ENCODE measurements at regions not wholly inside any gene's neighbourhood (a gene's known extent, or its start where the extent isn't known, plus 50 kb on each side); places are given as distances from the start of the nearest gene placed in this dataset.
"Not testable (repeated sequence)": the region's sequence is repeated elsewhere in the genome, so short reads cannot be mapped to it uniquely, and the experiment has no call there.

GRCh38 chr1:148389027-148389339, 94.1 kb downstream of the PPIAL4G start:
- Histone ChIP-seq H3K9ac (ENCODE audit: low read depth, low read length) (no peak overlapping the region), H2AFZ (ENCODE audit: low read depth, low read length) (no peak overlapping the region)

GRCh38 chr1:148388260-148389026, 94.7 kb downstream of the PPIAL4G start:
- Histone ChIP-seq H3K27me3 (ENCODE audit: insufficient read depth, low read length, poor library complexity) (no peaks in the 10 kb centered on the region), H3K36me3 (ENCODE audit: insufficient read depth, low read length) (no peaks in the 10 kb centered on the region), H3K79me2 (ENCODE audit: insufficient read depth, low read length) (no peaks in the 10 kb centered on the region), H3K27ac (ENCODE audit: low read length) (no peak overlapping the region), H3K9me3 (ENCODE audit: insufficient read depth, low read length, severe bottlenecking) (no peaks in the 10 kb centered on the region), H3K4me1 (ENCODE audit: insufficient read depth, low read length) (no peaks in the 10 kb centered on the region), H3K9ac (ENCODE audit: low read depth, low read length) (no peak overlapping the region), H4K20me1 (ENCODE audit: insufficient read depth, low read length) (no peaks in the 10 kb centered on the region), H2AFZ (ENCODE audit: low read depth, low read length) (no peak overlapping the region), H3K4me3 (ENCODE audit: low read depth in 1 of 2, low read length in 2 of 2) (no peak overlapping the region), H3K4me2 (ENCODE audit: insufficient read depth, low read length) (no peak overlapping the region)
- DNase-seq (no peak), ATAC-seq (ENCODE audit: insufficient read depth, low read depth) (no peak)
- TF ChIP-seq, protein P1, sequence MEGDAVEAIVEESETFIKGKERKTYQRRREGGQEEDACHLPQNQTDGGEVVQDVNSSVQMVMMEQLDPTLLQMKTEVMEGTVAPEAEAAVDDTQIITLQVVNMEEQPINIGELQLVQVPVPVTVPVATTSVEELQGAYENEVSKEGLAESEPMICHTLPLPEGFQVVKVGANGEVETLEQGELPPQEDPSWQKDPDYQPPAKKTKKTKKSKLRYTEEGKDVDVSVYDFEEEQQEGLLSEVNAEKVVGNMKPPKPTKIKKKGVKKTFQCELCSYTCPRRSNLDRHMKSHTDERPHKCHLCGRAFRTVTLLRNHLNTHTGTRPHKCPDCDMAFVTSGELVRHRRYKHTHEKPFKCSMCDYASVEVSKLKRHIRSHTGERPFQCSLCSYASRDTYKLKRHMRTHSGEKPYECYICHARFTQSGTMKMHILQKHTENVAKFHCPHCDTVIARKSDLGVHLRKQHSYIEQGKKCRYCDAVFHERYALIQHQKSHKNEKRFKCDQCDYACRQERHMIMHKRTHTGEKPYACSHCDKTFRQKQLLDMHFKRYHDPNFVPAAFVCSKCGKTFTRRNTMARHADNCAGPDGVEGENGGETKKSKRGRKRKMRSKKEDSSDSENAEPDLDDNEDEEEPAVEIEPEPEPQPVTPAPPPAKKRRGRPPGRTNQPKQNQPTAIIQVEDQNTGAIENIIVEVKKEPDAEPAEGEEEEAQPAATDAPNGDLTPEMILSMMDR (IDR thresholded peaks at IDR 0.05; ENCODE audit: borderline replicate concordance, extremely low read depth, low read length, poor library complexity, severe bottlenecking) = no peak
- TF ChIP-seq EZH2 (IDR thresholded peaks at IDR 0.05; ENCODE audit: borderline replicate concordance, low read depth, low read length, severe bottlenecking) = no peak

More at GRCh38 chr1:148389027-148389339, 94.1 kb downstream of the PPIAL4G start:
- no peaks in the 10 kb centered on the region for H3K9me3 ChIP-seq (ENCODE audit: insufficient read depth, low read length, severe bottlenecking)
- H3K4me1 ChIP-seq (ENCODE audit: insufficient read depth, low read length) = no peaks in the 10 kb centered on the region
- H3K36me3 ChIP-seq (ENCODE audit: insufficient read depth, low read length) = no peaks in the 10 kb centered on the region
- H3K4me2 ChIP-seq (ENCODE audit: insufficient read depth, low read length) = no peak overlapping the region
- no peaks in the 10 kb centered on the region for H3K27me3 ChIP-seq (ENCODE audit: insufficient read depth, low read length, poor library complexity)
- no peaks in the 10 kb centered on the region for H3K79me2 ChIP-seq (ENCODE audit: insufficient read depth, low read length)
- TF ChIP-seq, protein P1 (IDR thresholded peaks at IDR 0.05; ENCODE audit: borderline replicate concordance, extremely low read depth, low read length, poor library complexity, severe bottlenecking) = no peak
- TF ChIP-seq EZH2 (IDR thresholded peaks at IDR 0.05; ENCODE audit: borderline replicate concordance, low read depth, low read length, severe bottlenecking) = no peak
- no peak for ATAC-seq (ENCODE audit: insufficient read depth, low read depth)
- no peak for DNase-seq
- no peaks in the 10 kb centered on the region for H4K20me1 ChIP-seq (ENCODE audit: insufficient read depth, low read length)
- H3K4me3 ChIP-seq (ENCODE audit: low read depth in 1 of 2, low read length in 2 of 2) = no peak overlapping the region
- no peak overlapping the region for H3K27ac ChIP-seq (ENCODE audit: low read length)

- not testable (repeated sequence) for H4K20me1 ChIP-seq (ENCODE audit: insufficient read depth, low read length); H3K4me1 ChIP-seq (ENCODE audit: insufficient read depth, low read length); H3K4me2 ChIP-seq (ENCODE audit: insufficient read depth, low read length); H3K79me2 ChIP-seq (ENCODE audit: insufficient read depth, low read length); H3K27ac ChIP-seq (ENCODE audit: low read length); H2AFZ ChIP-seq (ENCODE audit: low read depth, low read length); H3K36me3 ChIP-seq (ENCODE audit: insufficient read depth, low read length); DNase-seq; H3K9ac ChIP-seq (ENCODE audit: low read depth, low read length); H3K9me3 ChIP-seq (ENCODE audit: insufficient read depth, low read length, severe bottlenecking); H3K4me3 ChIP-seq (ENCODE audit: low read depth in 1 of 2, low read length in 2 of 2); H3K27me3 ChIP-seq (ENCODE audit: insufficient read depth, low read length, poor library complexity); ATAC-seq (ENCODE audit: insufficient read depth, low read depth)
Measured at GRCh38 chr1:148387949-148388259, 95.2 kb downstream of the PPIAL4G start.

DNA sequence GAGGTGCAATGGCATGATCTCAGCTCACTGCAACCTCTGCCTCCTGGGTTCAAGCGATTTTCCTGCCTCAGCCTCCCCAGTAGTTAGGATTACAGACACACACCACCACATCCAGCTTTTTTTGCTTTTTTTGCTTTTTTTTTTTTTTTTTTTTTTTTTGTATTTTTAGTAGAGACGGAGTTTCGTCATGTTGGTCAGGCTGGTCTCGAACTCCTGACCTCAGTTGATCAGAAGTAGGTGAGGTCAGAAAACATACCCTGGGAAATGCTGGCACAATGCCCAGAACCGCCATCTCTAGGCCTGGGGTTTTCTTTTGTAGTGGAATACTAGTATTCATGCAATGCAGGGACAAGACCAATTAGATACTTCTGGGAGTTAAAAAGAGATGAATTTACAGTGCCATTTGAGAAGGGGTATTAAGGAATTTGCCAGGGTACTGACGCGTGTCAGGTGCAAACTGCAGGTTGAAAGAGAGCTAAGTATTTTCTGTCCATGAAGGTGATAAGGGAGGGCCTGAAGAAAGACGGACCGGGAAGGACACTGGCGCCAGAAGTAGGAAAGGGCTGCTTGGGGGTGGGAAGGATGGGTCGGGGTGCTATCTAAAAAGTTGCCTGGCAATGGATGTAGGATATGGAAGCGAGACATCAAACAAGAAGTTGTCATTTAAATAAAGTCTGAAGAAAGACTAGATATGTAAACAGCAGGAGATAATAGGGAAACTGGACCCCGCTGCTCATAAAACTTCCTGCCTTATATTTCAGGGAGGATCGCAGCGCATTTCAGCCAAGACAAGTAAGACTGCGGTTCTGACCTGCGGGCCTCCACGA, 95.8 kb downstream of the PPIAL4G start:
- H4K20me1 ChIP-seq (ENCODE audit: insufficient read depth, low read length); H3K9ac ChIP-seq (ENCODE audit: low read depth, low read length); H3K4me2 ChIP-seq (ENCODE audit: insufficient read depth, low read length); H3K79me2 ChIP-seq (ENCODE audit: insufficient read depth, low read length); H3K9me3 ChIP-seq (ENCODE audit: insufficient read depth, low read length, severe bottlenecking); DNase-seq; H3K27me3 ChIP-seq (ENCODE audit: insufficient read depth, low read length, poor library complexity); H3K4me1 ChIP-seq (ENCODE audit: insufficient read depth, low read length); H3K36me3 ChIP-seq (ENCODE audit: insufficient read depth, low read length); ATAC-seq (ENCODE audit: insufficient read depth, low read depth); H2AFZ ChIP-seq (ENCODE audit: low read depth, low read length); H3K27ac ChIP-seq (ENCODE audit: low read length); H3K4me3 ChIP-seq (ENCODE audit: low read depth in 1 of 2, low read length in 2 of 2): not testable (repeated sequence)
